SKM-1 treated with dmso at 0.1 percent for 144 hours (cell line): ENCODE measurements at regions not wholly inside any gene's neighbourhood (a gene's known extent, or its start where the extent isn't known, plus 50 kb on each side); places are given as distances from the start of the nearest gene placed in this dataset.

ENCODE experiments used
- DNase-seq: peaks from one replicate; lab custom pipeline; 2025; ENCODE audit not compliant: unreplicated experiment; lab: John Stamatoyannopoulos, UW

- DNase-seq: no peak
These were observed 50.8 kb upstream of the CACNA2D3 start for GRCh38 chr3:54071601-54072000.

DNA sequence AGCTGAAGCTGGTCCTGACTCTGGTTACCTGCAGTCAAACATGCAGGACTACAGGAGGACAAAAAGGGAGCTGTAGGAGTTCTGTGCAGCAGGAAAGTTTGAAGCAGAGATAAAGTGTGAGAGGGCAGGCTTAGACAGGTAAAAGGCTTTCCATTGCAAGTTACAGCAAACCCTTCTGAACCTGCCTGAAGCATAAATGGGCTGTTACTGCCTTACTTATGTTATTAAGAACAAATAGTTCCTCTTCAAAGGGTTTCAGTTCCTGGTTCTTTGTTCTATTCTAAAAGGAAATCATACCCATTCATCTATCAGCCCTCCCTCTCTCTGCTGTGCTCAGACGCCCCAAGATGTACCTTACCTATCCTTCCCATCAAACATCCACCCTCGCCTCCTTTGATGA lies 52.4 kb upstream of the CACNA2D3 start:
- no peak for DNase-seq

GRCh38 chr3:54067055-54067698 lies 55.2 kb upstream of the CACNA2D3 start:
- no peak for DNase-seq

DNA sequence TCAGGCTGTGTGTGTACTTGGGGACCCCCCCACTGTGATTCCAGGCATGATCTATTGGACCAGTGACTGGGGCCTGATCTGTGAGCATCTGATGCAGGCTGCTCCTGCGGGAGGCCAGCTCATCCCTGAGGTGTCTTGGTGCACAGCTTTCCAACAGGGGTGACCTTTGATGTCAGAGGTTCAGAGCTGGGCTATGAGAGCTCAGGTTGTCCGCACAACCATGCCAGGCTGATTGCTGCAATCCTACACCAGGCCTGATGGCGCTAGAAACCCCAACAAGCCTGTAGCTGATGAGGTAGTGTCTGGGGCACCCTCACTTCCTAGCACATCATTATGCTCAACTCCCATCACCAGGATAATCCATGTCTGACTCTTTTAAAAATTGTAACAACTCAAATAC lies 56.1 kb upstream of the CACNA2D3 start:
- DNase-seq: no peak

DNA sequence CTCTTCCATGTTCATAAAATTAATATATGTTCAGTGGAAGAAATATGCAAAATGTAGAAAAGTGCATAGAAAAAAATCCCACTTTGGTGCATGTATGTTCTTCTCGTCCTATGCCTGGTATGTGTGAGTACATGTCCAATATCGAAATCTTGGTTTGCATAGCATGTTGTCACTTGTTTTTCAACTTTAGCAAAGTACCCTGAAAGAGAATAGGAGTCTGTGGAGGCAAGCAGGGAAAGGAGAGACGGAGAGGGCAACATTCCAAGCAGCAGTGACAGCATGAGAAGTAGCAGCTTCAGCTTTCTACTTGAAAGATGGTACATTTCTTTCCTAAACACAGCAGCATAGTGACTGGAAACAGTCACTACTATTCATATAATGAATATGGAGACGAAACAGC lies 56.8 kb upstream of the CACNA2D3 start:
- DNase-seq: no peak

DNA sequence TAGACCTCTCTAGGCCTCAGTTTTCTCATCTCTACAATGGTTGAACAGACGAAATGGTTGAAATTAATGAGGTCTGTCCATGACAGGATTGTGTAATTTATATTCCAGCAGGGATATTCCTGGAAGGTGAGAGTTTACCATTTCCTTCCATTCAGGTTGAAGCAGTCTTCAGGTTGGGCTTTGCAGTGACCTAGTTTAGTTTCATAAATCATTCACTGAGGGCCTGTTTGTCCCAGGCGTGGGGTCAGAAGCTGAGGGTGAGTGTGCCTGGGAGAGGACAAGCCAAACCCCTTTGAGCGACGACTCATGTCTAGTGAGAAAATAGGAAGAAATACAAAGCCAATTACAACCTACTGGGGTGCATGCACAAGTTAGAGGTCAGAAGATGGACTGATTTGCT lies 57.2 kb upstream of the CACNA2D3 start:
- DNase-seq: no peak

GRCh38 chr3:54064486-54064885 lies 57.9 kb upstream of the CACNA2D3 start:
- DNase-seq: no peak

- no peak for DNase-seq
These were observed 59.8 kb upstream of the CACNA2D3 start for GRCh38 chr3:54062546-54062945.

GRCh38 chr3:54056521-54056920 lies 65.8 kb upstream of the CACNA2D3 start:
- no peak for DNase-seq

DNA sequence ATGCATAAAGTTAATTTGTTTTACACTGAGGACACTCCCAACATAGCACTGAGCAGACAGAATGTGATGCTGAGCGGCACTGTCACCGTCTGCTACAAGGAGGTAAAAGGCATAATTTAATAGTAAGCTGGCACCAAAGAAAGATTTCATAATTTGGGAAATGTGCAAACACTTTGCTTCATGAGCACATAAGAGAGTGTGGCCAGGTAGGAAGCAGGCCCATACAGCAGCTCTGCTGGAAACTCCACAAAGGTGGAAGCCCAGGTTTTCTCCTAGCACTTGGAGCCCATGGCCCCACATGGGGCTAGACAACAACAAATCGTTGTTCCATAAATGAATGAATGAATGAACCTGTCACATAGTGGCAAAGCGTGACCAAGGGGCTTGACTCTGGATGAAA lies 68.5 kb upstream of the CACNA2D3 start:
- no peak for DNase-seq

DNA sequence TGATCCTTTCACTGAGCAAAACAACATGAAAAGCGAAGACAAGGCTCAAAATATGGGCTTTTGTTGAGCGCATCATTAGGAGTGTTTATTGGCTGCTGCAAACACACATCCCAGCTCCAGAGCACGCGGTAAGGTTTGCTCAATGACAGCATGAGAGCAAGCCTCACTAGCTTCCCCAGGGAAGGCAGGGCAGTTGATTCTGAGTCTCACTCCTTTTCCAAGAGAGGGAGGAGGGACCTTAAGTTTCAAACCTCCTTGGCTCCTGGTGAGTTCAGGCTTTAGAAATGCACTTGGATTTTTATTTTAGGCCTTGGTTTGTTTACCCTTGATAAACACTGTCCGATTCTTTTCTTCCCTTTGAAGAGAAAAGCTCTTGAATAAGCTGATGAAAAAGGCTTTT lies 69.1 kb upstream of the CACNA2D3 start:
- no peak for DNase-seq

DNA sequence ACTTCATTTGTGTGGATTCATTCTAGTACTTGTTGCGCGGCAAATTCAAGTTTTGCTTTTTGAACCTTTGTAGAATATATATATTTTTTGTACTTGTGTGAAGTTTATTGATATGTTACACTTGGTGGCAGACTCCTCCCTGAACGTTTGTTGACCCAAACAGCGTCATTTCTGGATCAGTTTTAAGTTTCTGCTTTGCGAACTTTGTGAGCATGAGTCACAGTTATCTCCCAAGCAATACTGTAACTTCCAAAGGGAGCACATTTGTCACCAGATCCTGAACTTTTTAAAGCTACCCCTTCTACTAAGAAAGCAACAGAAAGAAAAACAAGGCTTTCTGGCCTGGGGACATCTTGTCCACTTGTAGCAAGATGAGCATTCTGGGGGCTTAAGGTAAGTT lies 74.8 kb upstream of the CACNA2D3 start:
- no peak for DNase-seq

DNA sequence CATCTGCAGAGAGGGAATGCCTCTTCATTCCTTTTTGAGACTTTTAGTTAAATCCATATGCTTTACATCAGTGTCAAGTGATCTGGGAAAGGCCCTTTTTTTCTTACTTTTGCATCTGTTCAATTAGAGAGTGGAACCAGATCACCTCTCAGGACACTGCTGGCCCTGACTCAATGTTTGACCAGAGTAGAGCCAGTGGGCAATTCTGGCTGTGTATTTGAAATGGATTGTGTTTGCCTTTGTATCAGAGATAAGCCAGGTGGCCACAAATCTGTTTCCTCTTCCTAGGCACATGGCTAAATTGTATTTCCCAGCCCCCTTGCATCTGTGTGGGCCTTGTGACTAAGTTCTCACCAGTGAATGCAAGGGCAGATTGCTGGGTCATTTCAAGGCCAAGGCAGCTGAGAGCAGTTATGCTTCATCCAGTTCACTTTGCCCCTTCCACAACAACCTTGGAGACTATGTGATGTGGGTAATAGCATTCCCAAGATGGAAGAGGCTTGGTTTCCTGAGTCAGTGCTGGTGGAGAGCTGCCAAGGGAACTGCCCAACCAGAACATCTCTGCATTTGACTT lies 75.6 kb upstream of the CACNA2D3 start:
- DNase-seq: no peak

DNA sequence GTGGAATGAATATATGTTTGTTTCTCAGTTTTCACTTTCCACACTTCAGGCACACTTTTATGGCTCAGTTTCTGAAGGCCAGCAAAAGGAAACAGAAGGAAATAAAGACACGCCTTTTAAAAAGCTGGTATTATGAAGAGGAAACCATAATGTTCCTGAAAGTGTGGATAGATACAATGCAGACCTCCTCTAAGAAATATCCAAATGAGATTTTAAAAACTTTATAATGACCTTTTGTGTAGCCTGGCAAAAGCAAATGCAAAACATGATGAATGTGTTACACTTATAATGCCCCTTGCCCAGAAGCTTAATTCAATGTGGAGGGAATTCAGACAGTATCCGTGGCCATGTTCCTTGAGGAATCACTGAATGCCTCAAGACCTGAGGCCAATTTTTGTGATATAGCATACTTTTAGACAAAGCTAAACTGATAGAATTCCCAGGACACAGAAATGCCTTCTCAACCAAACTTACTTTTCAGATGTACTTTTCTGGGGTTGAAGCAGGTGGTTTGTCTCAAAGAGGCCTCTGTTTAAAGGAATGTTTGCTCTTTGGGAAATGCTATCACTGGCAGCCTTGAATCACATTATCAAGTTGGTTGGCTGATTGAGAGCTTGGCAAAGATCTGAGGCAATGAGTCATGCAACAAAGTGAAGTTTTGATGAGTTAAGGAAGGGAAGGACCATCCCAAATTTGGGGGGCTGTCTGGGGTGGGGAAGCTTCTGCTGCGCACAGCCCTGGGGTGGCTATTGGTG lies 77.1 kb upstream of the CACNA2D3 start:
- no peak for DNase-seq

- DNase-seq: no peak
These were observed 80.0 kb upstream of the CACNA2D3 start for GRCh38 chr3:54042259-54042823.

GRCh38 chr3:54040476-54040875 lies 81.9 kb upstream of the CACNA2D3 start:
- DNase-seq: no peak

GRCh38 chr3:54038391-54038790 lies 84.0 kb upstream of the CACNA2D3 start:
- no peak for DNase-seq

DNA sequence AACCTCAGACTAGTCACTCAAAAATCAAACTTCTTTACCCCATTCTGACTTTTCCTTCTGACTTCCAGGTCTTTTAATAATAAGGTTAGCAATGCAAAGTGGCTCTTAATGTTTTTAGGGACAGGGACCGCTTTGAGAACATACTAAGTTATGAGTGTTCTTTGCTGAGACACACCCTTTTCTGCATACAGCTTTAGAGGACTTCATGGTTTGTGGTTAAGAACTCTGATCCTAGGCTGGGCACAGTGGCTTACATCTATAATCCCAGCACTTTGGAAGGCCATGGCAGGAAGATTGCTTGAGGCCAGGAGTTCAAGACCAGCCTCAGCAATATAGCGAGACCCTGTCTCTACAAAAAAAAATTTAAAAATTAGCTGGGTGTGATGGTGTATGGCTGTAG lies 85.8 kb upstream of the CACNA2D3 start:
- no peak for DNase-seq

- DNase-seq: no peak
These were observed 87.4 kb upstream of the CACNA2D3 start for GRCh38 chr3:54034971-54035370.

GRCh38 chr3:54033761-54034160 lies 88.6 kb upstream of the CACNA2D3 start:
- no peak for DNase-seq

GRCh38 chr3:54032598-54032997 lies 89.8 kb upstream of the CACNA2D3 start:
- DNase-seq: no peak

GRCh38 chr3:54028372-54028771 lies 94.0 kb upstream of the CACNA2D3 start:
- no peak for DNase-seq
